ENCODE measurements at regions not wholly inside any gene's neighbourhood (a gene's known extent, or its start where the extent isn't known, plus 50 kb on each side); places are given as distances from the start of the nearest gene placed in this dataset.

DNA sequence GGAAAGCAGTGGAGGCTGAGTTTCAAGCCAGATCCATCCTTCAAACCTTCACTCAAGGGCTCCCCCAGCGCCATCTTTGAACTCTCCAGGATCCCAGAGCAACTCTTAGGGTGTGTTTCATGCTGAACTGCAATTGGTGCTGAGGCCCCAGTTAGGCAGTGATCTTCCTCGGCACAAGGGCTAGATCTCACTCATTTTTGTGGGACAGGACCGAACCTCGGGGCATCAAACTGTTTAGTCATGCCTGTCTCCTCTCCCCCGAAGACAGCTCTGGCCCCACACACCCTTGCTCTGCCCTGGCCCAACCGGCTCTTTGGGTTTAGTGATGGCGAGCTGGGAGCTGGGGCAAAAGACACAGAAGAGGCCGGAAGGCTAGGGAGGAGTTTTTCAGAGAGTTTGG lies 115.1 kb downstream of the NUFIP1 start:
- DNase-seq (ENCODE audit: low read depth, low spot score): no peak
- TF ChIP-seq CTCF (IDR thresholded peaks at IDR 0.05; ENCODE audit: insufficient read depth, low read length, missing control alignments): no peak
- no peak overlapping the region for H3K4me3 ChIP-seq (ENCODE audit: low read depth, low read length)
- ChIA-PET POLR2A (no interaction called here), CTCF (no interaction called here)

GRCh38 chr13:44873461-44873860 lies 115.8 kb downstream of the NUFIP1 start:
- POLR2A ChIA-PET: no interaction called here
- DNase-seq (ENCODE audit: low read depth, low spot score): no peak
- TF ChIP-seq CTCF (IDR thresholded peaks at IDR 0.05; ENCODE audit: insufficient read depth, low read length, missing control alignments): no peak
- CTCF ChIA-PET: interaction anchor here (0.6 to 2.1 kb wide), 3 partner anchors 8 to 84 kb away, joined by 3 to 6 read pairs (median 3); no protein-coding TSS in a partner anchor
- no peak overlapping the region for H3K4me3 ChIP-seq (ENCODE audit: low read depth, low read length)

DNA sequence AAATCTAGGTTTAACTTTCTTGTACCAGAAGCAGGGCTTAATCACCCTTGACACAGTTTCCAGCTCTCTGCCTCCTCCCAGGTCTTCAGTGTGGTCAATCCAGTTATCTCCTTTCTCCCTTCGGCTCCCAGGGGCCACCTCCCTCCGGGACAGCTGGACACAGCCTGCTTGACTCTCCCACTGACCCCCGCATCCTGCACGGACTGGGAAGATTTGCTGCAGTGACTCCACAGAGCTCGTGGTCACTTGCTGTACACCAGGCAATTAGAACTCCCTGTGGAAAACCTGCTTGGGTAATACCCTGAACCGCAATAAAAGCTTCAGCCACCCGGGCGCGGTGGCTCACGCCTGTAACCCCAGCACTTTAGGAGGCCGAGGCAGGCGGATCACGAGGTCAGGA lies 116.5 kb downstream of the NUFIP1 start:
- no peak for TF ChIP-seq CTCF (IDR thresholded peaks at IDR 0.05; ENCODE audit: insufficient read depth, low read length, missing control alignments)
- ChIA-PET POLR2A (no interaction called here), CTCF (interaction anchor here (0.6 to 2.1 kb wide), 5 partner anchors 8 to 83 kb away, joined by 3 to 6 read pairs (median 3); no protein-coding TSS in a partner anchor)
- H3K4me3 ChIP-seq (ENCODE audit: low read depth, low read length): no peak overlapping the region
- DNase-seq (ENCODE audit: low read depth, low spot score): no peak

- CTCF ChIA-PET: interaction anchor here (0.6 kb wide), 1 partner anchor 104 kb away, joined by 3 read pairs; no protein-coding TSS in a partner anchor
- no peak for TF ChIP-seq CTCF (IDR thresholded peaks at IDR 0.05; ENCODE audit: insufficient read depth, low read length, missing control alignments)
- no peak overlapping the region for H3K4me3 ChIP-seq (ENCODE audit: low read depth, low read length)
- DNase-seq (ENCODE audit: low read depth, low spot score): no peak
- POLR2A ChIA-PET: no interaction called here
These were observed 118.8 kb downstream of the NUFIP1 start for GRCh38 chr13:44870456-44870929.

DNA sequence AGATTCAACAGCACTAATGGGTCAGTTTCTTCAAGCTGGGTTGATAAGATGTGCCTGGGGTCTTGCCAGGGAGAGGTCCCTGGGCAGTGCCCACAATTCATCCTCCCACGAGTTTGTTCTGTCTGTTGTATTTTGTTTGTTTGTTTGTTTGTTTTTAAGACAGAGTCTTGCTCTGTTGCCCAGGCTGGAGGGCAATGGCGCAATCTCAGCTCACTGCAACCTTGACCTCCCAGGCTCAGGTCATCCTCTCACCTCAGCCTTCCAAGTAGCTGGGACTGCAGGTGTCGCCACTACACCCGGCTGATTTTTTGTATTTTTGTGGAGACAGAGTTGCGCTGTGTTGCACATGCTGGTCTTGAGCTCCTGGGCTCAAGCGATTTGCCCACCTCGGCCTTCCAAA lies 120.1 kb downstream of the NUFIP1 start:
- CTCF ChIA-PET: no interaction called here
- no peak for TF ChIP-seq CTCF (IDR thresholded peaks at IDR 0.05; ENCODE audit: insufficient read depth, low read length, missing control alignments)
- POLR2A ChIA-PET: no interaction called here
- H3K4me3 ChIP-seq (ENCODE audit: low read depth, low read length): no peak overlapping the region
- no peak for DNase-seq (ENCODE audit: low read depth, low spot score)

DNA sequence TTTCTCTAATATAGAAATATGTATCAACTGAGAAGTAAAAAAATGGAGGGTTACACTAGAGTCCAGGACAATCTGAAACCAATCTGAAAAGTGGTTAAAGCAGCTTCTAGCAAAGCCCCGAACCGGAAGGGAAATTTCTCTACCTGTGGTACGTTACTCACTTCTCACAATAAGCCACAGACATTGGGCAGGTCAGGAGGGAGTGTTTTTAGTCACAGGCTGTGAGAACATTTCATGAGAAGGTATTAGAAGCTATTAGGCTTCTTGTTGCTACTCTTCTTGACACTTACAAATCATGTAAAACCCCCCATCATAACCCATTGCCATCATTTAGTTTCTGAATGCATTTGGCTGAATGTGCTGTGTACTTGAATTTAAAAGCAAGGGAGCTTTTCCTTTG lies 120.9 kb downstream of the NUFIP1 start:
- no peak for TF ChIP-seq CTCF (IDR thresholded peaks at IDR 0.05; ENCODE audit: insufficient read depth, low read length, missing control alignments)
- ChIA-PET POLR2A (no interaction called here), CTCF (no interaction called here)
- no peak for DNase-seq (ENCODE audit: low read depth, low spot score)
- no peak overlapping the region for H3K4me3 ChIP-seq (ENCODE audit: low read depth, low read length)
